ENCODE measurements at regions not wholly inside any gene's neighbourhood (a gene's known extent, or its start where the extent isn't known, plus 50 kb on each side); places are given as distances from the start of the nearest gene placed in this dataset.

- TF ChIP-seq, protein P1, sequence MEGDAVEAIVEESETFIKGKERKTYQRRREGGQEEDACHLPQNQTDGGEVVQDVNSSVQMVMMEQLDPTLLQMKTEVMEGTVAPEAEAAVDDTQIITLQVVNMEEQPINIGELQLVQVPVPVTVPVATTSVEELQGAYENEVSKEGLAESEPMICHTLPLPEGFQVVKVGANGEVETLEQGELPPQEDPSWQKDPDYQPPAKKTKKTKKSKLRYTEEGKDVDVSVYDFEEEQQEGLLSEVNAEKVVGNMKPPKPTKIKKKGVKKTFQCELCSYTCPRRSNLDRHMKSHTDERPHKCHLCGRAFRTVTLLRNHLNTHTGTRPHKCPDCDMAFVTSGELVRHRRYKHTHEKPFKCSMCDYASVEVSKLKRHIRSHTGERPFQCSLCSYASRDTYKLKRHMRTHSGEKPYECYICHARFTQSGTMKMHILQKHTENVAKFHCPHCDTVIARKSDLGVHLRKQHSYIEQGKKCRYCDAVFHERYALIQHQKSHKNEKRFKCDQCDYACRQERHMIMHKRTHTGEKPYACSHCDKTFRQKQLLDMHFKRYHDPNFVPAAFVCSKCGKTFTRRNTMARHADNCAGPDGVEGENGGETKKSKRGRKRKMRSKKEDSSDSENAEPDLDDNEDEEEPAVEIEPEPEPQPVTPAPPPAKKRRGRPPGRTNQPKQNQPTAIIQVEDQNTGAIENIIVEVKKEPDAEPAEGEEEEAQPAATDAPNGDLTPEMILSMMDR (IDR thresholded peaks at IDR 0.05): no peak
- no peak for TF ChIP-seq POLR2A (IDR thresholded peaks at IDR 0.05)
These were observed 155.4 kb downstream of the ARL4C start for GRCh38 chr2:234341306-234341985.

Measured in body of pancreas (tissue), 4 donors.